A673 (cell line): ENCODE measurements at regions not wholly inside any gene's neighbourhood (a gene's known extent, or its start where the extent isn't known, plus 50 kb on each side); places are given as distances from the start of the nearest gene placed in this dataset.

Experiments
- EZH2 ChIP-seq: fragments of 200-600 bp; sonication (generic); IDR thresholded peaks from 2 replicates; pipeline ENCODE4 v1.6.1; 2017; ENCODE audit warnings: borderline replicate concordance, low read depth, mild to moderate bottlenecking, mixed read lengths, antibody characterized with exemption, low read length; ENCODE audit not compliant: poor library complexity, severe bottlenecking
- TF ChIP-seq, protein P1 (sequence below): fragments of 300-800, 200-600 bp; sonication (generic); conservative IDR thresholded peaks from 2 replicates; pipeline ENCODE4 v1.5.1; 2017; ENCODE audit warnings: low read depth, mild to moderate bottlenecking, antibody characterized with exemption, low read length, moderate library complexity, mixed read lengths

DNA sequence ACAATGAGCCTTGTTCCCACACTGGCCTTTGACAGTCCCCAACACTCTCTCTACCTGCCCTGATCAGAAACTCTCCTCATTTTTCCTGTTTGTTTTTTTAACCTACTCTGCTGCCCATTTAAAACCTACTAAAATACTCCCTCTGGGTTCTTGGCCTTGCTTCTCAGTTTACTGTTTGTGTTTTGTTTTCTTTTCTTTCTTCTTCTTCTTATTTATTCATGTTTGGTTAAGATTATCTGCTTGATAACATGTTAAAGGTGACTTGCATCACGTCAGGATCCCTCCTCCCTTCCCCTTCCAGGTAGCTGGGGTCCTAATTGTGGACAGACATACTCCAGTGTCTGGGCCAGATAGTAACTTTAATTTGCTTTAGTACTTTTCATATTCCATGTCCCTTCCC is 95.0 kb upstream of the KCNA4 start:
- TF ChIP-seq, protein P1, sequence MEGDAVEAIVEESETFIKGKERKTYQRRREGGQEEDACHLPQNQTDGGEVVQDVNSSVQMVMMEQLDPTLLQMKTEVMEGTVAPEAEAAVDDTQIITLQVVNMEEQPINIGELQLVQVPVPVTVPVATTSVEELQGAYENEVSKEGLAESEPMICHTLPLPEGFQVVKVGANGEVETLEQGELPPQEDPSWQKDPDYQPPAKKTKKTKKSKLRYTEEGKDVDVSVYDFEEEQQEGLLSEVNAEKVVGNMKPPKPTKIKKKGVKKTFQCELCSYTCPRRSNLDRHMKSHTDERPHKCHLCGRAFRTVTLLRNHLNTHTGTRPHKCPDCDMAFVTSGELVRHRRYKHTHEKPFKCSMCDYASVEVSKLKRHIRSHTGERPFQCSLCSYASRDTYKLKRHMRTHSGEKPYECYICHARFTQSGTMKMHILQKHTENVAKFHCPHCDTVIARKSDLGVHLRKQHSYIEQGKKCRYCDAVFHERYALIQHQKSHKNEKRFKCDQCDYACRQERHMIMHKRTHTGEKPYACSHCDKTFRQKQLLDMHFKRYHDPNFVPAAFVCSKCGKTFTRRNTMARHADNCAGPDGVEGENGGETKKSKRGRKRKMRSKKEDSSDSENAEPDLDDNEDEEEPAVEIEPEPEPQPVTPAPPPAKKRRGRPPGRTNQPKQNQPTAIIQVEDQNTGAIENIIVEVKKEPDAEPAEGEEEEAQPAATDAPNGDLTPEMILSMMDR = no peak
- TF ChIP-seq EZH2 = no peak
